Prostate gland (tissue), 2 donors: ENCODE measurements at regions not wholly inside any gene's neighbourhood (a gene's known extent, or its start where the extent isn't known, plus 50 kb on each side); places are given as distances from the start of the nearest gene placed in this dataset.

Source experiments
- CTCF ChIP-seq, 4 experiments: fragments of 200-600 bp in 2 of 4; fragments of 450-650 bp in 2 of 4; sonication (generic) in 2 of 4; IDR thresholded peaks; 1 replicate in 3 of 4; 2 replicates in 1 of 4; pipeline ENCODE4 v1.5.1; 2016 to 2019; ENCODE audit warnings: antibody characterized with exemption in 4 of 4, mild to moderate bottlenecking in 2 of 4, moderate library complexity in 2 of 4
- POLR2A ChIP-seq: fragments of 450-650 bp; IDR thresholded peaks from one replicate; pipeline ENCODE4 v1.6.1; 2016; ENCODE audit warnings: antibody characterized with exemption, mild to moderate bottlenecking

GRCh38 chr12:116332705-116333380 lies 55.4 kb upstream of the MED13L start:
- TF ChIP-seq CTCF (IDR thresholded peaks at IDR 0.05) (no peak), POLR2A (no peak)
